ENCODE measurements at regions not wholly inside any gene's neighbourhood (a gene's known extent, or its start where the extent isn't known, plus 50 kb on each side); places are given as distances from the start of the nearest gene placed in this dataset.

- no peaks in the 10 kb centered on the region for H3K36me3 ChIP-seq (ENCODE audit: insufficient read depth, low read length)
- H3K27ac ChIP-seq (ENCODE audit: low read length): no peak overlapping the region
- no peak overlapping the region for H2AFZ ChIP-seq (ENCODE audit: low read depth, low read length)
- DNase-seq: no peak
- H3K4me1 ChIP-seq (ENCODE audit: insufficient read depth, low read length): no peaks in the 10 kb centered on the region
- ATAC-seq (ENCODE audit: insufficient read depth, low read depth): no peak
- H3K79me2 ChIP-seq (ENCODE audit: insufficient read depth, low read length): no peaks in the 10 kb centered on the region
- no peaks in the 10 kb centered on the region for H4K20me1 ChIP-seq (ENCODE audit: insufficient read depth, low read length)
- no peak for TF ChIP-seq CTCF (IDR thresholded peaks at IDR 0.05; ENCODE audit: borderline replicate concordance, extremely low read depth, low read length, poor library complexity, severe bottlenecking)
- TF ChIP-seq EZH2 (IDR thresholded peaks at IDR 0.05; ENCODE audit: borderline replicate concordance, low read depth, low read length, severe bottlenecking): no peak
- no peaks in the 10 kb centered on the region for H3K9me3 ChIP-seq (ENCODE audit: insufficient read depth, low read length, severe bottlenecking)
- H3K4me3 ChIP-seq (ENCODE audit: low read depth in 1 of 2, low read length in 2 of 2): no peak overlapping the region
- H3K9ac ChIP-seq (ENCODE audit: low read depth, low read length): no peak overlapping the region
- peaks cover 14% of the 10 kb centered on the region for H3K27me3 ChIP-seq (ENCODE audit: insufficient read depth, low read length, poor library complexity)
- H3K4me2 ChIP-seq (ENCODE audit: insufficient read depth, low read length): no peak overlapping the region
Measured at GRCh38 chr13:44698066-44698465, 121.9 kb upstream of the TSC22D1 start.

GRCh38 chr13:44697058-44697457 is 120.9 kb upstream of the TSC22D1 start:
- Histone ChIP-seq H3K9me3 (ENCODE audit: insufficient read depth, low read length, severe bottlenecking) (no peaks in the 10 kb centered on the region), H3K79me2 (ENCODE audit: insufficient read depth, low read length) (no peaks in the 10 kb centered on the region), H4K20me1 (ENCODE audit: insufficient read depth, low read length) (no peaks in the 10 kb centered on the region), H3K36me3 (ENCODE audit: insufficient read depth, low read length) (no peaks in the 10 kb centered on the region), H3K4me2 (ENCODE audit: insufficient read depth, low read length) (no peak overlapping the region), H3K9ac (ENCODE audit: low read depth, low read length) (no peak overlapping the region), H3K4me1 (ENCODE audit: insufficient read depth, low read length) (no peaks in the 10 kb centered on the region), H3K4me3 (ENCODE audit: low read depth in 1 of 2, low read length in 2 of 2) (no peak overlapping the region), H3K27me3 (ENCODE audit: insufficient read depth, low read length, poor library complexity) (peaks cover 14% of the 10 kb centered on the region), H3K27ac (ENCODE audit: low read length) (no peak overlapping the region), H2AFZ (ENCODE audit: low read depth, low read length) (no peak overlapping the region)
- ATAC-seq (ENCODE audit: insufficient read depth, low read depth) (no peak), DNase-seq (no peak)
- TF ChIP-seq EZH2 (IDR thresholded peaks at IDR 0.05; ENCODE audit: borderline replicate concordance, low read depth, low read length, severe bottlenecking) (no peak), CTCF (IDR thresholded peaks at IDR 0.05; ENCODE audit: borderline replicate concordance, extremely low read depth, low read length, poor library complexity, severe bottlenecking) (no peak)

- TF ChIP-seq EZH2 (IDR thresholded peaks at IDR 0.05; ENCODE audit: borderline replicate concordance, low read depth, low read length, severe bottlenecking): no peak
- TF ChIP-seq CTCF (IDR thresholded peaks at IDR 0.05; ENCODE audit: borderline replicate concordance, extremely low read depth, low read length, poor library complexity, severe bottlenecking): no peak
- no peaks in the 10 kb centered on the region for H3K79me2 ChIP-seq (ENCODE audit: insufficient read depth, low read length)
- H3K27ac ChIP-seq (ENCODE audit: low read length): no peak overlapping the region
- no peaks in the 10 kb centered on the region for H3K4me1 ChIP-seq (ENCODE audit: insufficient read depth, low read length)
- H3K36me3 ChIP-seq (ENCODE audit: insufficient read depth, low read length): no peaks in the 10 kb centered on the region
- ATAC-seq (ENCODE audit: insufficient read depth, low read depth): no peak
- H3K4me2 ChIP-seq (ENCODE audit: insufficient read depth, low read length): no peak overlapping the region
- H3K4me3 ChIP-seq (ENCODE audit: low read depth in 1 of 2, low read length in 2 of 2): no peak overlapping the region
- no peak overlapping the region for H2AFZ ChIP-seq (ENCODE audit: low read depth, low read length)
- H3K9ac ChIP-seq (ENCODE audit: low read depth, low read length): no peak overlapping the region
- no peaks in the 10 kb centered on the region for H3K9me3 ChIP-seq (ENCODE audit: insufficient read depth, low read length, severe bottlenecking)
- peaks cover 14% of the 10 kb centered on the region for H3K27me3 ChIP-seq (ENCODE audit: insufficient read depth, low read length, poor library complexity)
- no peaks in the 10 kb centered on the region for H4K20me1 ChIP-seq (ENCODE audit: insufficient read depth, low read length)
- no peak for DNase-seq
Measured at GRCh38 chr13:44695520-44695919, 119.4 kb upstream of the TSC22D1 start.

GRCh38 chr13:44694842-44695241 is 118.7 kb upstream of the TSC22D1 start:
- ATAC-seq (ENCODE audit: insufficient read depth, low read depth): no peak
- Histone ChIP-seq H3K27me3 (ENCODE audit: insufficient read depth, low read length, poor library complexity) (peaks cover 14% of the 10 kb centered on the region), H3K27ac (ENCODE audit: low read length) (no peak overlapping the region), H3K4me1 (ENCODE audit: insufficient read depth, low read length) (no peaks in the 10 kb centered on the region), H3K4me3 (ENCODE audit: low read depth in 1 of 2, low read length in 2 of 2) (no peak overlapping the region), H3K9me3 (ENCODE audit: insufficient read depth, low read length, severe bottlenecking) (no peaks in the 10 kb centered on the region), H3K79me2 (ENCODE audit: insufficient read depth, low read length) (no peaks in the 10 kb centered on the region), H4K20me1 (ENCODE audit: insufficient read depth, low read length) (no peaks in the 10 kb centered on the region), H2AFZ (ENCODE audit: low read depth, low read length) (no peak overlapping the region), H3K4me2 (ENCODE audit: insufficient read depth, low read length) (no peak overlapping the region), H3K36me3 (ENCODE audit: insufficient read depth, low read length) (no peaks in the 10 kb centered on the region), H3K9ac (ENCODE audit: low read depth, low read length) (no peak overlapping the region)
- no peak for TF ChIP-seq CTCF (IDR thresholded peaks at IDR 0.05; ENCODE audit: borderline replicate concordance, extremely low read depth, low read length, poor library complexity, severe bottlenecking)
- no peak for TF ChIP-seq EZH2 (IDR thresholded peaks at IDR 0.05; ENCODE audit: borderline replicate concordance, low read depth, low read length, severe bottlenecking)
- no peak for DNase-seq
